ENCODE measurements at regions not wholly inside any gene's neighbourhood (a gene's known extent, or its start where the extent isn't known, plus 50 kb on each side); places are given as distances from the start of the nearest gene placed in this dataset.

GRCh38 chr4:14254252-14254651 lies 626.7 kb upstream of the BOD1L1 start:
- DNase-seq (ENCODE audit: low spot score): peak; percentile 1

GRCh38 chr4:14254926-14255325 lies 627.4 kb upstream of the BOD1L1 start:
- DNase-seq (ENCODE audit: low spot score): no peak

- no peak for DNase-seq (ENCODE audit: low spot score)
Measured at GRCh38 chr4:14257903-14258302, 630.4 kb upstream of the BOD1L1 start.

- DNase-seq (ENCODE audit: low spot score): no peak
Measured at GRCh38 chr4:14259936-14260335, 632.4 kb upstream of the BOD1L1 start.

- no peak for DNase-seq (ENCODE audit: low spot score)
Measured at GRCh38 chr4:14260591-14260990, 633.1 kb upstream of the BOD1L1 start.

GRCh38 chr4:14262221-14262620 lies 634.7 kb upstream of the BOD1L1 start:
- no peak for DNase-seq (ENCODE audit: low spot score)

GRCh38 chr4:14264437-14264836 lies 636.9 kb upstream of the BOD1L1 start:
- DNase-seq (ENCODE audit: low spot score): no peak

- DNase-seq (ENCODE audit: low spot score): no peak
Measured at GRCh38 chr4:14265651-14266050, 638.1 kb upstream of the BOD1L1 start.

- DNase-seq (ENCODE audit: low spot score): no peak
Measured at GRCh38 chr4:14267373-14268060, 640.0 kb upstream of the BOD1L1 start.

- DNase-seq (ENCODE audit: low spot score): no peak
Measured at GRCh38 chr4:14269824-14270223, 642.3 kb upstream of the BOD1L1 start.

GRCh38 chr4:14272206-14272605 lies 644.7 kb upstream of the BOD1L1 start:
- no peak for DNase-seq (ENCODE audit: low spot score)

- DNase-seq (ENCODE audit: low spot score): no peak
Measured at GRCh38 chr4:14277505-14277904, 650.0 kb upstream of the BOD1L1 start.

- no peak for DNase-seq (ENCODE audit: low spot score)
Measured at GRCh38 chr4:14280567-14280966, 653.0 kb upstream of the BOD1L1 start.

GRCh38 chr4:14284578-14284977 lies 657.1 kb upstream of the BOD1L1 start:
- no peak for DNase-seq (ENCODE audit: low spot score)

GRCh38 chr4:14289708-14290107 lies 662.2 kb upstream of the BOD1L1 start:
- DNase-seq (ENCODE audit: low spot score): no peak

GRCh38 chr4:14293582-14293981 lies 666.1 kb upstream of the BOD1L1 start:
- no peak for DNase-seq (ENCODE audit: low spot score)

GRCh38 chr4:14294611-14295010 lies 667.1 kb upstream of the BOD1L1 start:
- no peak for DNase-seq (ENCODE audit: low spot score)

- no peak for DNase-seq (ENCODE audit: low spot score)
Measured at GRCh38 chr4:14299166-14299565, 671.6 kb upstream of the BOD1L1 start.

GRCh38 chr4:14302021-14302420 lies 674.5 kb upstream of the BOD1L1 start:
- no peak for DNase-seq (ENCODE audit: low spot score)

GRCh38 chr4:14303856-14304255 lies 676.3 kb upstream of the BOD1L1 start:
- DNase-seq (ENCODE audit: low spot score): no peak

GRCh38 chr4:14308229-14308651 lies 680.7 kb upstream of the BOD1L1 start:
- DNase-seq (ENCODE audit: low spot score): no peak

GRCh38 chr4:14309431-14309830 lies 681.9 kb upstream of the BOD1L1 start:
- DNase-seq (ENCODE audit: low spot score): no peak

GRCh38 chr4:14313757-14314156 lies 686.2 kb upstream of the BOD1L1 start:
- DNase-seq (ENCODE audit: low spot score): no peak

GRCh38 chr4:14315129-14315528 lies 687.2 kb upstream of the CPEB2 start:
- DNase-seq (ENCODE audit: low spot score): no peak
